ENCODE measurements at regions not wholly inside any gene's neighbourhood (a gene's known extent, or its start where the extent isn't known, plus 50 kb on each side); places are given as distances from the start of the nearest gene placed in this dataset.

DNA sequence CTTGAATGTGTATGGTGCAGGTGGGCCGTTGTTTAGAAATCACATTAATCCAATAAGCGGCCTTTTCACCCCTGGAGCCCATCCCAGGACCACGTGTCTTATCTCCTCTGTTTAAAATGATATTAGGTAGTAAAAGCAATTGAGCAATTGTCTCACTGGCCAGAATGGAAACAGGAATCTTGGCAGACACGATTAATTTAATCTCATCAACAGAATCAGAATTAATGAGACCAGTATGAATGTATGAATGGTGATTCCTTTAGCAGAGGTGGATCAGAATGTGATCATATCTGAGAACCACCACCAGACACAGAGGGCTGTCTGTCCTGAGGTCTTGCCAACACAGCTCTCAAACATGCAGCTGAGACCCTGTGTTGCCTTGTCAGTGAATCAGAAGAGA is 1591.4 kb downstream of the REEP3 start:
- H3K4me1 ChIP-seq: no peaks in the 10 kb centered on the region
- no peak for DNase-seq (ENCODE audit: low spot score)
- no peak overlapping the region for H3K4me3 ChIP-seq
- H3K36me3 ChIP-seq: no peaks in the 10 kb centered on the region
- H3K9me3 ChIP-seq: no peaks in the 10 kb centered on the region
- no peaks in the 10 kb centered on the region for H3K27me3 ChIP-seq
- TF ChIP-seq, protein P1, sequence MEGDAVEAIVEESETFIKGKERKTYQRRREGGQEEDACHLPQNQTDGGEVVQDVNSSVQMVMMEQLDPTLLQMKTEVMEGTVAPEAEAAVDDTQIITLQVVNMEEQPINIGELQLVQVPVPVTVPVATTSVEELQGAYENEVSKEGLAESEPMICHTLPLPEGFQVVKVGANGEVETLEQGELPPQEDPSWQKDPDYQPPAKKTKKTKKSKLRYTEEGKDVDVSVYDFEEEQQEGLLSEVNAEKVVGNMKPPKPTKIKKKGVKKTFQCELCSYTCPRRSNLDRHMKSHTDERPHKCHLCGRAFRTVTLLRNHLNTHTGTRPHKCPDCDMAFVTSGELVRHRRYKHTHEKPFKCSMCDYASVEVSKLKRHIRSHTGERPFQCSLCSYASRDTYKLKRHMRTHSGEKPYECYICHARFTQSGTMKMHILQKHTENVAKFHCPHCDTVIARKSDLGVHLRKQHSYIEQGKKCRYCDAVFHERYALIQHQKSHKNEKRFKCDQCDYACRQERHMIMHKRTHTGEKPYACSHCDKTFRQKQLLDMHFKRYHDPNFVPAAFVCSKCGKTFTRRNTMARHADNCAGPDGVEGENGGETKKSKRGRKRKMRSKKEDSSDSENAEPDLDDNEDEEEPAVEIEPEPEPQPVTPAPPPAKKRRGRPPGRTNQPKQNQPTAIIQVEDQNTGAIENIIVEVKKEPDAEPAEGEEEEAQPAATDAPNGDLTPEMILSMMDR (IDR thresholded peaks at IDR 0.05): no peak
- H3K27ac ChIP-seq: no peak overlapping the region

DNA sequence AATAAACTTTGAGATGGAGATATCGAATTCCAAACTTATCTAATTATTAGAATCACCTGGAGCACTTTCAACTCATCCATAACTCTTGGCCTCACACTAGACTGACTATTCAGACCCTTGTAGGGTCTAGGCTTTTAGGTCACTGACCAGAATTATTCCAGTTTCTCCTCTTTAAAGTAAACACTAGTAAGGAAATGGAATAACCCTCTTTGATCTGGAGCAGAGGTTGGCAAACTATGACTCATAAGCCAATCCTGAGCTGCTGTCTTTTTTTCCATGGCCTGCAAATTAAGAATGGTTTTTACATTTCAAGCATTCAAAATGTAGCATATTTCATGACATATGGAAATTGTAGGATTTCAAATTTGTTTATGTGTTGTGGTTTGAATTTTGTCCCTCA is 1601.9 kb downstream of the REEP3 start:
- Histone ChIP-seq H3K9me3 (no peaks in the 10 kb centered on the region), H3K27ac (no peak overlapping the region), H3K36me3 (no peaks in the 10 kb centered on the region), H3K27me3 (no peaks in the 10 kb centered on the region), H3K4me1 (no peaks in the 10 kb centered on the region), H3K4me3 (no peak overlapping the region)
- TF ChIP-seq, protein P1 (IDR thresholded peaks at IDR 0.05): no peak
- DNase-seq (ENCODE audit: low spot score): no peak

DNA sequence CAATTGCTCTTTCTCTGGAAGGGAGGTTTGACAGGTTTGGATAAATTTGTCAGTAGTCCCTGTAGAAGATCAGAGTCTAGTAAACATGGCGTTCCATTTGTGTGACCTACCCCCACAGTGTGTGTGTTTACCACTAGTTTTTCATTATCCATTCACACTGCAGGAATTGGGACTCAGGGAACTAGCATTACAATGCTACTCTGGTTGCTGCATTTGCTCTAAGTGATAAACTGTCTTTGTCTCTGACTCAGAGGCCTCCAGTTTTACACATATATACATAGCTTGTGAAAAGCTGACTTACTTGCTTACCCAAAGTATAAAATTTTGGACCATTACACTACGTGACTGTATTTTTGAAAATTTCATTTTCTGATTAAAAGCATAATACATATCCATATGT is 1604.0 kb downstream of the REEP3 start:
- Histone ChIP-seq H3K36me3 (no peaks in the 10 kb centered on the region), H3K4me1 (no peaks in the 10 kb centered on the region), H3K27ac (no peak overlapping the region), H3K27me3 (no peaks in the 10 kb centered on the region), H3K4me3 (no peak overlapping the region), H3K9me3 (no peaks in the 10 kb centered on the region)
- TF ChIP-seq, protein P1 (IDR thresholded peaks at IDR 0.05): no peak
- DNase-seq (ENCODE audit: low spot score): no peak

DNA sequence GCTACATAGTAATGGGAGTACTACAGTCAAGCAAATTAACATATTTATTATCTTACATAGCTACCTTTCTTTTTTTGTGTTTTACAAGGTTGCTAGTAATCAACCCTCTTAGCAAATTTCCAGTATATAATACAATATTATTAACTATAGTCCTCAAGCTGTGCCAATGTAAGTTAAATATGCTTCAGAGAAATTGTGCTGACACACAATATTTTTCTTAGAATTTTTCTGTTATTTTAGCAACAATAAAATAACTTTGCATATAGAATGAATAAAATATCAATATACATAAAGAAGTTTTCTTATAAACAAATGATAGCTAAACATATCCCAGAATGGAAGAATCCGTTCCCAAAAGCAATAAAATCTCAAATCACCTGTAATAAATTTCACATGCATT is 1605.1 kb downstream of the REEP3 start:
- H3K27me3 ChIP-seq: no peaks in the 10 kb centered on the region
- no peak overlapping the region for H3K4me3 ChIP-seq
- TF ChIP-seq, protein P1 (IDR thresholded peaks at IDR 0.05): no peak
- no peak overlapping the region for H3K27ac ChIP-seq
- no peaks in the 10 kb centered on the region for H3K9me3 ChIP-seq
- no peak for DNase-seq (ENCODE audit: low spot score)
- H3K36me3 ChIP-seq: no peaks in the 10 kb centered on the region
- no peaks in the 10 kb centered on the region for H3K4me1 ChIP-seq

DNA sequence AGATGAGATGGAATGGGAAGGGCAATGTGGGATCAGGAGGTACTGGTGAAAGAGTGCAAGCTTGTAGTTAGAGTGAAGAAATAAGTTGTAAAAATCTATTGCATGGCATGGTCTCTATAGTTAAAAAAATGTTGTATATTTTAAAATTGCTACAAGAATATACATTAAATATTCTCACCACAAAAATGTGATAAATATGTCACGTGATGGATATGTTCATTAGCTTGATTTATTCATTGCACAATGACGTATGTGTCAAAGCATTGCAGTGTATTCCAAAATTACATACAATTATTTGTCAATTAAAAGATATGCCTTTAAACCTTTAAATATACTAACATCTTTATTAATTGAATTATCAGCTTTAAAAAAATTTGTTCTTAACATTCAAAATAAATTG is 1607.1 kb downstream of the REEP3 start:
- Histone ChIP-seq H3K9me3 (no peaks in the 10 kb centered on the region), H3K4me1 (no peaks in the 10 kb centered on the region), H3K27me3 (no peaks in the 10 kb centered on the region), H3K4me3 (no peak overlapping the region), H3K36me3 (no peaks in the 10 kb centered on the region), H3K27ac (no peak overlapping the region)
- TF ChIP-seq, protein P1 (IDR thresholded peaks at IDR 0.05): no peak
- DNase-seq (ENCODE audit: low spot score): no peak

DNA sequence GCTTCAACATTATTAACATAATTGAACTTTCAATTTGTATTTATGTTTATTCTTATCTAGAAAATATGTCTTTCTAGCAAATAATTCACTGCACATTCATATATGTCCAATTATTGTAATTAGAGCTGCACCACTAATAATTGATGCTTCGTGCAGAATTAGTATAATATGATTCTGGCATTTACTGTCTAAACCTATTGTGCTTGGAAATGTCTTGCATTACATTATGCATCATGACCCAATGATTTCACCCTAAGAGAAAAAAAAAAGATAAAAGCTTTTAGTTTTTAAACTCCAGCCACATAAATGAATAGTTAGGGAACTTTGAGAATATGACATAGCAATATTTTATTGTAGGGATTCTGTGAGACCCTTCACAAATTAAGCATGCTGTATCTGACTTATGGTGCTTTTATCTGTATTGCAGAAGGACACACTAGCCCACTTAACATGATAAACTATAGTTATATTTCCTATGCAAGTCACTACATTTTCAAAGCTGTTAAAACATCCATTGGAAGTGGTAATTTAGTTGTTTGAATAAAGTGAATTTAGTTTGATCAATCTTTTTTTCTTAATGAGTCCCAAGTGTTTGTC is 1609.1 kb downstream of the REEP3 start:
- Histone ChIP-seq H3K27ac (no peak overlapping the region), H3K4me1 (no peaks in the 10 kb centered on the region), H3K27me3 (no peaks in the 10 kb centered on the region), H3K36me3 (no peaks in the 10 kb centered on the region), H3K9me3 (no peaks in the 10 kb centered on the region), H3K4me3 (no peak overlapping the region)
- no peak for DNase-seq (ENCODE audit: low spot score)
- TF ChIP-seq, protein P1 (IDR thresholded peaks at IDR 0.05): no peak
